VCaP (cell line): ENCODE measurements at regions not wholly inside any gene's neighbourhood (a gene's known extent, or its start where the extent isn't known, plus 50 kb on each side); places are given as distances from the start of the nearest gene placed in this dataset.

Experiments
- H3K27ac ChIP-seq: fragments of 450-650 bp; 2 replicates; pipeline ENCODE4 v1.5.1; 2017
- TF ChIP-seq, protein P1 (sequence below): fragments of 450-650 bp; conservative IDR thresholded peaks from 2 replicates; pipeline ENCODE4 v1.5.1; 2017; ENCODE audit warnings: mild to moderate bottlenecking, moderate library complexity

DNA sequence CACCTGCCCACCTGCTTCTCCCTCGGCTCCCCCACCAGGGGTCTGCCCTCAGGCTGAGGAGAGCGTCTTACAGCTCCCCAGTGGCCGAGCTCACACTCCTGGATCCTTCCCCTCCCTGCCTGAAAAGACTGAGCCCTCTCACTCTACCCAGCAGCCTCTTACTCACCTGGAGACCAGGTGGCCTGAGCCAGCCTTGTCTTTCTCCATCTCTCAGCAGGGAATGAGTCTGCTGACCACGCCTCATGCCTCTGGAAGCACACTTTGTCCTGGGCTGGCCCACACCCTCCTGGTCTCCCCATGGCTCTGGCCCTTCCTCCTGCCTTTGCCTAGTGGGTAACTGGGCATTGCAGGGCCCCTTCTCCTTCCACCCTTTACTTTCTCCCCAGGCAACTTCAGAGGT, 177.2 kb downstream of the ENGASE start:
- H3K27ac ChIP-seq, result no peak overlapping the region
- TF ChIP-seq, protein P1, sequence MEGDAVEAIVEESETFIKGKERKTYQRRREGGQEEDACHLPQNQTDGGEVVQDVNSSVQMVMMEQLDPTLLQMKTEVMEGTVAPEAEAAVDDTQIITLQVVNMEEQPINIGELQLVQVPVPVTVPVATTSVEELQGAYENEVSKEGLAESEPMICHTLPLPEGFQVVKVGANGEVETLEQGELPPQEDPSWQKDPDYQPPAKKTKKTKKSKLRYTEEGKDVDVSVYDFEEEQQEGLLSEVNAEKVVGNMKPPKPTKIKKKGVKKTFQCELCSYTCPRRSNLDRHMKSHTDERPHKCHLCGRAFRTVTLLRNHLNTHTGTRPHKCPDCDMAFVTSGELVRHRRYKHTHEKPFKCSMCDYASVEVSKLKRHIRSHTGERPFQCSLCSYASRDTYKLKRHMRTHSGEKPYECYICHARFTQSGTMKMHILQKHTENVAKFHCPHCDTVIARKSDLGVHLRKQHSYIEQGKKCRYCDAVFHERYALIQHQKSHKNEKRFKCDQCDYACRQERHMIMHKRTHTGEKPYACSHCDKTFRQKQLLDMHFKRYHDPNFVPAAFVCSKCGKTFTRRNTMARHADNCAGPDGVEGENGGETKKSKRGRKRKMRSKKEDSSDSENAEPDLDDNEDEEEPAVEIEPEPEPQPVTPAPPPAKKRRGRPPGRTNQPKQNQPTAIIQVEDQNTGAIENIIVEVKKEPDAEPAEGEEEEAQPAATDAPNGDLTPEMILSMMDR, result no peak

DNA sequence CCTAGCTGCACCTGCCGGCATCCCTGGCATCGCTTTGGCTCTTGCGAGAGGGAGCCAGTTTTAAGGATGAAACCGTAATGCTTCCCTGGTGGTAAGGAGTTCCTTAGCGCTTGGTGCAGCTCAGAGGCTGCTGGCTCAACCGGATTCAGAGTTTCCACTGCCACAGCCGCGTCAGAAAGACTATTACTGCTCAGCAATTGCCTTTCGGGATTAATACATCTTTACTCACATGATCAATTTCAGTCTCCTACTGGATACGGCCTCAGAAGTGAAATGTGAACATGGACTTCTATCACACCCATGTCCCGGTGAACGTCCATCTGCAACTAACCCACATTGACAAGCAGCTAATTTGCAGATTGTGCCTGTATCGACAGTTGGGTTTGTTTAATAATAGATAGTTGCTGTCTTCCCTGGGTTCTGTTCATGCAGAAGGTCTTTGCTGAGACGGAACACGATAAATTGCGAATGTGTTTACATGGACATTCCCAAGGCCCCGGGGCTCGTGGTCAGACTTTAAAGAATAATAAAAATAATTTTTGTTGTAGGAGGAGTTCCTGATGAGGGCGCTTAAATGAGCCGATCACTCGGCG, 175.4 kb downstream of the ENGASE start:
- TF ChIP-seq, protein P1, result no peak

DNA sequence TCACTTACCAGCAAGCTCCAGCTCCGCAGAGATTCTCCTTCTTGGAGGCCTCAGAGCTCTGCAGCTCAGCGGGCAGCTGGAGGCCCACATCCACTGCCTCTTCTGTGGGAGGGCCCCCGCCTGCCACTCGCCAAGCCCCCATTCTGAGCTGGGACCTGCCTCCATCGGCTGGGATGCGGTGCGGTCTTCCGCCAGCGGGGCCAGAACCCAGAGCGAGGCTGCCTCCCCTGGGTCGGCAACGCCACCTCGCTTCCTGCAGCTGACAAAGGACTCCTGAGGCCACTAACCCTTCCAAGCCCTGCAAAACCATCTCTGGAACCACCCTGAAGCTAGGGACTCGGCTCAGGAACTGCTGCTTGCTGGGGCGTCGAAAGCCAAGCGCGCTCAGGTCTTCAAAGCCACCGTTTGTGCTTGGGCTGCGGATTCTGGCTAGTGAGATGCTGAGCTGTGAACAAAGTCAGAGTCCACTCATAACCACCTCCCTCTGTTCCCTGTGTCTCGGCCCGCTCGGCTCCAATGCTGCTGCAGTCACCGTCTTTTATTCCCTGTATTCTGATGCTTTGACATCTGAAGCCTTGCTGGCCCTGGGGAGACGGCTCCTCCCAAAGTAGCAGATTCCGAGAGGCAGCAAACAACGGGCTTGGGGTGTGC, 174.3 kb downstream of the ENGASE start:
- no peak overlapping the region for H3K27ac ChIP-seq
- TF ChIP-seq, protein P1, result no peak

More for the DNA sequence above, 175.4 kb downstream of the ENGASE start:
- no peak overlapping the region for H3K27ac ChIP-seq

DNA sequence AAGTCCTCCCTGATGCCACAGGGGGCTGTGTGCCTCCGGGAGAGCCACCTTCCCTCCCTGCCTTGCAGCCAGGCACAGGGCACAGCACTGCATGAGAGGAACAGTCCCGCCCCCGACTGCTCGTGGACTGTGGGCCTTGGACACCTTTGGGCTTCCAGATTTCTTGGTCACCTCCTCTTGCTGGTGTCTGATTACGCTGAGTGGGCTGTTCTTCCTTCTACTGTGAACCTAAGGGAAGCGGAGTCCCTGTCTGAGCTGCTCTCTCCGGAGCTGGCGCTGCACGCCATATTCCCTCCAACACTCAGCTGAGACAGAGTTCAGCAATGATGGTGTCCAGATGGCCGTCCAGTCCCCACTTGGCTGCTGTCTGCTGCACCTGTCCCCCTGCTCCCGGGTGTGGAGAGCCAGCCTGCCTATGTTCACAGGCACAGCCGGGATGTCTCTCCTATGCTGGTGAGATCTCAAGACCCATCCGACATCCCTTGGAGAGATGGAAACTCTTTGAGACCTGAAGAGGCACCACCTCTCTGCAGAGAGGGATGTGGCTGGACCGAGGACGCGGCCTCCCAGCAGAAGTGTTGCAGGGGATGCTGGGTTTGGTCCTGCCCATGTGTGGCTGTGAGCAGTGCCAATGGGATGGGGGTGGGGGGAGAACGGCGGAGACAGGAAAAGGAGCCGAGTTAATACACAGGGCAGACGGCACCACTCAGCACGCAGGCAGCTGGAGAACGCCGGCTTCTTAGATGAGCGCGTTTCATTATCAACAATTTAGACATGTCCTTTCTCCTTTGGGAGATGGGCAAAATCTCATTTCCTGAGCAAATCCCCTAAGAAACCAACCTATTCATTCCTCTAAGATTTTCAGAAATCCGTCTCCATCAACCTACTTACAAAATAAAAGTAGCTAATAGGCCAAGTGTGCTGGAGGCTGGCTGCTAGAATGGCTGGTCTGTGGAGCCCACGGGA, 171.9 kb downstream of the ENGASE start:
- H3K27ac ChIP-seq, result no peak overlapping the region
- TF ChIP-seq, protein P1, result no peak

DNA sequence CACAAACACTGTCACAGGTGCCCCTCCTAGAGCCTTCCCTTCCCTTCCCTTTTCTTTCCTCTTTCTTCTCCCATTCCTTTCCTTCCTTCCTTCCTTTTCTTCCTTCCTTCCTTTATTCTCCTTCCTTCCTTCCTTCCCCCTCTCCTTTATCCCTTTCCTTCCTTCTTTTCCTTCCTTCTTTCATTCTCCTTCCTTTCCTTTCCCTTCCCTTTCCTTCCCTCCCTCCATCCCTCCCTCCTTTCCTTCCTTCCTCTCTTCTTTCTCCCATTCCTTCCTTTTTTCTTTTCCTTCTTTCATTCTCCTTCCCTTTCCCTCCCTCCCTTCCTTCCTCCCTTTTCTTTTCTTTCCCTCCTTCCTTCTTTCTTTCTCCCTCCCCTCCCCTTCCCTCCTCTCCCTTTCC, 170.0 kb downstream of the ENGASE start:
- no peak overlapping the region for H3K27ac ChIP-seq
- TF ChIP-seq, protein P1, result no peak

DNA sequence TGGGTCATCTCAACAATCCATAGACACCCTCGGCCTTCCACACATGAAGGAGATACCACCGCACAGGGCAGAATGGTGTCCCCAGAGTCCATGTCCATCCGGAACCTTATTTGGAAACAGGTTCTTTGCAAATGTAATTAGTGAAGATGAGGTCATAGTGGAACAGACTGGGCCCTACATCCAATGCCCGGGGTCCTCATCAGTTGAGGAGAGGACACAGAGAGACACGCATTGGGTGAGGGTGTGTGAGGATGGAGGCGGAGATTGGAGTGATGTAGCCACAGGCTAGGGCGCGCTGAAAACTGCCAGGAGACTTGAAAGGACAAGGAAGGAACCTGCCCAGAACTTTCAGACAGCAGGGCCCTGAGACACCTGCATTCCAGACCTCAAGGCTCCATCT, 169.4 kb downstream of the ENGASE start:
- no peak overlapping the region for H3K27ac ChIP-seq
- TF ChIP-seq, protein P1, result no peak

DNA sequence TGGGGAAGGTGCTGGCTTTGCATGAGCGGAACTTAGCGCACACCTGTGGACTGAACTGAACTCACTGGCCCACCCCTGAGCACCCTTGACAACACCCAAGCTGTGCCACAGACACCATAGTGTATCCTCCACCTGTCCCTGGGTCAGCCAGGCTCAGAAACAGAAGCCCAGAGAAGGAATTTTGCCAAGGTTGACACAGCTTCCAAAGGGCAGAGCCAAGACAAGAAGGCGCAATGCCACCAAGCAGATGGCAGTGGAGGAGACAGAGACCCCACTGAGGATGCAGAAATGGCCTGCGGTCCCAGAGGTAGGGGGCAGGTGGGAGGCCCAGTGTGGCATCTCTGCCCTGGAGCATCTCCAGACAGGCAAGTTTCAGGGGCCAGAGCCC, 169.0 kb downstream of the ENGASE start:
- H3K27ac ChIP-seq, result no peak overlapping the region

More for the DNA sequence above, 169.0 kb downstream of the ENGASE start:
- TF ChIP-seq, protein P1, result no peak
